AG09309 (cell line): ENCODE measurements at regions not wholly inside any gene's neighbourhood (a gene's known extent, or its start where the extent isn't known, plus 50 kb on each side); places are given as distances from the start of the nearest gene placed in this dataset.

ENCODE experiments used
- DNase-seq: peaks from one replicate; pipeline ENCODE4 v3.0.0-alpha.2; 2010; ENCODE audit warnings: low read depth
- H3K4me3 ChIP-seq: 2 replicates; pipeline ENCODE4 v1.5.1; 2011; ENCODE audit warnings: mild to moderate bottlenecking, low read depth, low read length, moderate library complexity; ENCODE audit not compliant: control insufficient read depth
- TF ChIP-seq, protein P1 (sequence below): IDR thresholded peaks from 2 replicates; pipeline ENCODE4 v1.5.1; 2011; ENCODE audit warnings: mild to moderate bottlenecking, low read depth, low read length, inconsistent platforms; ENCODE audit not compliant: insufficient read depth, control insufficient read depth; ENCODE audit errors: missing control alignments

GRCh38 chr2:16172324-16173175 lies 232.2 kb downstream of the MYCN start:
- H3K4me3 ChIP-seq: no peak overlapping the region
- no peak for DNase-seq
- TF ChIP-seq, protein P1, sequence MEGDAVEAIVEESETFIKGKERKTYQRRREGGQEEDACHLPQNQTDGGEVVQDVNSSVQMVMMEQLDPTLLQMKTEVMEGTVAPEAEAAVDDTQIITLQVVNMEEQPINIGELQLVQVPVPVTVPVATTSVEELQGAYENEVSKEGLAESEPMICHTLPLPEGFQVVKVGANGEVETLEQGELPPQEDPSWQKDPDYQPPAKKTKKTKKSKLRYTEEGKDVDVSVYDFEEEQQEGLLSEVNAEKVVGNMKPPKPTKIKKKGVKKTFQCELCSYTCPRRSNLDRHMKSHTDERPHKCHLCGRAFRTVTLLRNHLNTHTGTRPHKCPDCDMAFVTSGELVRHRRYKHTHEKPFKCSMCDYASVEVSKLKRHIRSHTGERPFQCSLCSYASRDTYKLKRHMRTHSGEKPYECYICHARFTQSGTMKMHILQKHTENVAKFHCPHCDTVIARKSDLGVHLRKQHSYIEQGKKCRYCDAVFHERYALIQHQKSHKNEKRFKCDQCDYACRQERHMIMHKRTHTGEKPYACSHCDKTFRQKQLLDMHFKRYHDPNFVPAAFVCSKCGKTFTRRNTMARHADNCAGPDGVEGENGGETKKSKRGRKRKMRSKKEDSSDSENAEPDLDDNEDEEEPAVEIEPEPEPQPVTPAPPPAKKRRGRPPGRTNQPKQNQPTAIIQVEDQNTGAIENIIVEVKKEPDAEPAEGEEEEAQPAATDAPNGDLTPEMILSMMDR: no peak

DNA sequence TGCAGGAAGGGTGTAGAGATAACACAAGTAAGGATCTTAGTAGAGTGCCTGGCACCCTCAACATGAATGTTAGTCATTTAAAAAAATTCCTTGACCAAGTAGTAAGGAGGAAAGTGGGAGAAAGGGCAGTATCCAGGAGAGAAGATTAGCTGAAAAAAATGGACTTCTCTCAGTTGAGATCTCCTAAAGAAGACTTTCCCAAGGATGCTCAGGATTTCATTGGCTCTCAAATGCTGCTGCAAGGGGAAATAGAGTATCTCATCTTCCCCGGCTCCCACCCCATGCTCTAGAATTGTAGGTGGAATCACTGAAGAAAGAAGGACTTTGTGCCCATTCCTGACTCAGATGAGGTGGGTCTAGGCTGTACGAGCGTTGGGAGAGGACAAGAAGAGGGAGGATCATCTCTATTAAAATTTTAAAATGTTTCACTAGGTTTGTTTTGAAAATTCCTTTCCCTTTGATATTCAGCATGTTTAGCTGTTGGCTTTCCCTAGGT lies 231.1 kb downstream of the MYCN start:
- no peak for DNase-seq
- TF ChIP-seq, protein P1: no peak
- H3K4me3 ChIP-seq: no peak overlapping the region

DNA sequence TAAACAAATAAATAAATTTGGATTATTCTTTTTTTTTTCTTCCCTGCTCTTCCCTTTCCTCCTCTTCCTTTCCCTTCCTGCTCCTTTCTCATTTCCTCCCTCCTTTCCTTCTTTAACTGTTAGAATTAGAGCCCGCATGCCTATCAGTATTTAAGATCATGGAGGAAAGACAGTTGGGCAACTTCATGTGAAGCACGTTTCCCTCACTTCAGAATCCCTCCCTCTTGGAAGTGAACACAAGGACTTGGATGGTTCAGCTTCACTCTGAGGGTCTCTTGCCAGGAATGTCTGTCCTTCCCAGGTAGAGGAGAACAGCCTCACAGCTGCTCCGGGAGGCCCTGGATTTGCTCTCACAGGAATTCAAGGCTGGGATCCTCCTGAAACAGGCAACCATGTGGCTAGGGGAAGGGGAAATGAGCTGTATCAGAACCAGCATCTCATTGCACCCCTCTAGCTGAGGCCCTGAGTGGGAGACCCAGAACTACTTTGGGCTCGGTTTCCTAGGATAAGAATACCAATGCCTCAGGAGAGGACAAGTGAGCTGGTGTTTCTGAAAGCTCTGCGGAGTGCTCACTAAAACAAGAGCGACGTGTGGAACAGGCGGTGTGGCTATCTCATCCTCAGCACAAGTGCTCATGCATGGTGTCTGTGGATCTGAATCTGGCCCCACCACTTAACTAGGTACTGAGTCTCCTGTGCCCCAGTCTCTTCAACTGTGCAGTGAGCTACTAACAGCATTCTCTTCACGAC lies 230.5 kb downstream of the MYCN start:
- no peak for DNase-seq
- H3K4me3 ChIP-seq: no peak overlapping the region
- TF ChIP-seq, protein P1: no peak

DNA sequence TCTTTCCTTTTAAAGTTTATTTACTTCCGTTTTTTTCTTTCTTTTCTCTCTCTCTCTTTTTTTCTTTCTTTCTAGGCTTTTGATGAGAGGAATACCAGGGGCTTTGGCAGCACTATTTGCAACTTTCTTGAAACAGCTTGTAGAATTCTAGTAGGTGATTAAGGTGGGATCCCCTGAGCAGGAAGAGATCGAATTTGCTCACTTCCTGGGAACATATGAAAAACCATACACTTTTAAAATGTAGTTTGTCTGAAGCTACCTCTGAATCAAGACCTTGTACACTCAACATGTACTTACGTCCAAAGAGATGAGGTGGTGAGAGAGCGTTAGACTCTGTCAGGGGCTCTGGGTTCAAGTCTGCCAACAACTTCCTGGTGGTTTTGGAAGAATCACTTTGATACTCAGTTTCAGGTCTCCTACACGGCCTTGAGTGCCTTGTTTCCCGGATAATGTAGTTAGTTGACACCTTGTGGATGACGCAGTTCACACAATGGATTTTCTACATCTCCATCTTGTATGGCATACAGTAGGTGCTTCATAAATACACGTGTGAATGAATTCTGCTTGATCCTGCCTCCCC lies 229.1 kb downstream of the MYCN start:
- no peak overlapping the region for H3K4me3 ChIP-seq
- DNase-seq: no peak
- TF ChIP-seq, protein P1: no peak

DNA sequence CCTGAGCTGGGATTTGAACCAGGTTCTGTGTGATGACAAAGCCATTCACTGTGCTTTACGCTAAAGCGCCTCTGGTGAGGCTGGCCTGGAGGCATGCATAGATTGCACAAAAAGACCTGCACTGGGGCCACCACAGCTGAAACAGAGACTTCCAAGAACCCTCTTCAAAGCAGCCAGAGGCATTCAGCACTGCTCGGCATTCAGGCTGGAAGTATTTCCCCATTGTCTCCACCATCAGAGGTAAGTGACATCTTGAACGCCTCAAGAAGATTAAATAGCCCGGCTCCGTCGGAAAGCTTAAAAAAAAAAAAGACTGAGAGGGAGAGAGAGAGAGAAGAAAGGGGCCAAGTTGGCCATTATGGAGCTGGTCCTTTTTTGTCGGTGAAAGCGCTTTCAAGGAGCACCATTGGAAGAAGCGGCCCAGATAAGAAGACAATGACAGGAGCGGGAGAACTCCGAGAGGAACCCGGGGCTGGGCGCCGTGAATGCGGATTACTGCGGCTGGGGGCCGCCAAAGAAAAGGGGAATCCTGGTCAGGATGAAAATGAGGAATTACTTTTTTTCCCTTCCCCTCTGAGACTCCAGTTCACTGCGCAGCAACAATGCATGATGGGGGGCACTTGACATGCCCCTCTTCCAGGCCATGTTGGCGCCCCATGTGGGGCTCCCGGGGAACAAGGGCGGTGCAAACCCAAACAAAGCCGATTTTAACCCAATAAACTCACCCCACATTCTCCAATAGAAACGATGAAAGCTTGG lies 228.3 kb downstream of the MYCN start:
- TF ChIP-seq, protein P1: no peak
- no peak overlapping the region for H3K4me3 ChIP-seq
- DNase-seq: no peak

GRCh38 chr2:16167870-16168426 lies 227.6 kb downstream of the MYCN start:
- H3K4me3 ChIP-seq: no peak overlapping the region
- TF ChIP-seq, protein P1: no peak

More at GRCh38 chr2:16167870-16168426, 227.6 kb downstream of the MYCN start:
- DNase-seq: no peak
